Fibroblast of mammary gland (primary cell): ENCODE measurements at regions not wholly inside any gene's neighbourhood (a gene's known extent, or its start where the extent isn't known, plus 50 kb on each side); places are given as distances from the start of the nearest gene placed in this dataset.

Experiments
- DNase-seq: peaks from one replicate; pipeline ENCODE4 v3.0.0-alpha.2; 2010; ENCODE audit warnings: low read depth
- H3K4me3 ChIP-seq: 2 replicates; pipeline ENCODE4 v1.5.1; 2011; ENCODE audit warnings: low read depth, mild to moderate bottlenecking, low read length, moderate library complexity; ENCODE audit not compliant: control insufficient read depth
- CTCF ChIP-seq: conservative IDR thresholded peaks from 2 replicates; pipeline ENCODE4 v1.5.1; 2011; ENCODE audit warnings: low read depth, low read length, inconsistent platforms; ENCODE audit not compliant: control insufficient read depth, insufficient read depth

DNA sequence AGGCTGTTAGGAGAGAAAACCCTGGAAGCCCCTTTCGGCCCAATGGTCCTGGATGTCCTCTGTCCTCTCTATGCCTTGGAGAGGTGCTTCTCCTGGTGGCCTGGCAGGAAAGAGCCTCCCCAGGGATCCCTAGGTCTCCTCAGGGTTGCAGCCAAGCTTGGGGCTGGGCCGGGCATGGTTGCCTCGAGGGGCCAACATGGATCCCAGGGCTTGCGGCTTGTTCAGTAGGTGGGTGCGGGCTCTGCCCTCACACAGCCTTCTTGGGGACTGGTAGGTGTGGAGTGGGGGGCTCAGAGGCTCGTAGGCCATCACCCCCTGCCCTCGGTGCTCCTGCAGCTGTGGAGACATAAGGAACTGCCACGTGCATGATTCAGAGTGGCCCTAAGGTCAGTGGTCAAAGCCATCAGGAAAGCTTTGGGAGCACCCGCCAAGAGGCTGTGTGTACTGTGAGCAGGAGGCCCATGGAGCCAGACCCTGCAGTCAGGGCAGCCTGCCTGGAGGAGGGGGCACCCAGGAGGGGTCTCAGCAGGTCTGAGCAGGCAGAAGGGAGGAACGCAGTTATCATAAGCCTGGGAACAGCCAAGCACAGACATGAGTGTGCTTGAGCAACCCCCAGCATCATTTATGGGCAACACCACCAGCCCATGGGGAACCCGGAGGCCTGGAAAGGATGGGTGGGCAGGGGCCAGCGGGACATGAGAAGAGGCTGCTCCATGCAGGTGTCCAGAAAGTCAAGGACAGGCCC, 231.0 kb downstream of the GLI2 start:
- H3K4me3 ChIP-seq: no peak overlapping the region
- no peak for TF ChIP-seq CTCF
- no peak for DNase-seq

DNA sequence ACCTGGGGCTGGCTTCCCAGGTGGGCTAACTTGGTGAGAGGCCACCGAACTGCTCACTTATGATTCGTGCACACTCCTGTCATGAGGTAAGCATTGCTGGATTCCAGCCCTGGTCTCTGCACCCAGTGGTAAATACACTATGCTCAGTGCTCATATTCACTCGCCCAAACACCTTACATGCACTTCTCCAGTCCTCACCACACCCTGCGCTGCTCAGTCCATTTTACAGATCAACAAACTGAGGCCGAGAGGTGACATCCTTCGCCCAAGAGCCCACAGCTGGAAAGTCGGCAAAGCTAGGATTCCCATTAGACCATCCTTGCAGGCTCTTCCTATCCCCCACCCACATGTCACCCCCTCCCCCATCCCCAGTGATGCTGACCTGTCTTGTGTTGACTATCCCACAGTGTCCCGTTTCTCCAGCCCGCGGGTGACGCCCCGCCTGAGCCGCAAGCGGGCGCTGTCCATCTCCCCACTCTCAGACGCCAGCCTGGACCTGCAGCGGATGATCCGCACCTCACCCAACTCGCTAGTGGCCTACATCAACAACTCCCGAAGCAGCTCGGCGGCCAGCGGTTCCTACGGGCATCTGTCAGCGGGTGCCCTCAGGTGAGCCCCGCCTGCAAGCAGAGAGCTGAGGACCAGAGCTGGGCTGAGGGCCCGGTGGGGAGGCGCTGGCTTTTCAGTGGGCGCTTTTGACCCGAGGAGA, 232.8 kb downstream of the GLI2 start:
- TF ChIP-seq CTCF: no peak
- H3K4me3 ChIP-seq: no peak overlapping the region
- DNase-seq: no peak

DNA sequence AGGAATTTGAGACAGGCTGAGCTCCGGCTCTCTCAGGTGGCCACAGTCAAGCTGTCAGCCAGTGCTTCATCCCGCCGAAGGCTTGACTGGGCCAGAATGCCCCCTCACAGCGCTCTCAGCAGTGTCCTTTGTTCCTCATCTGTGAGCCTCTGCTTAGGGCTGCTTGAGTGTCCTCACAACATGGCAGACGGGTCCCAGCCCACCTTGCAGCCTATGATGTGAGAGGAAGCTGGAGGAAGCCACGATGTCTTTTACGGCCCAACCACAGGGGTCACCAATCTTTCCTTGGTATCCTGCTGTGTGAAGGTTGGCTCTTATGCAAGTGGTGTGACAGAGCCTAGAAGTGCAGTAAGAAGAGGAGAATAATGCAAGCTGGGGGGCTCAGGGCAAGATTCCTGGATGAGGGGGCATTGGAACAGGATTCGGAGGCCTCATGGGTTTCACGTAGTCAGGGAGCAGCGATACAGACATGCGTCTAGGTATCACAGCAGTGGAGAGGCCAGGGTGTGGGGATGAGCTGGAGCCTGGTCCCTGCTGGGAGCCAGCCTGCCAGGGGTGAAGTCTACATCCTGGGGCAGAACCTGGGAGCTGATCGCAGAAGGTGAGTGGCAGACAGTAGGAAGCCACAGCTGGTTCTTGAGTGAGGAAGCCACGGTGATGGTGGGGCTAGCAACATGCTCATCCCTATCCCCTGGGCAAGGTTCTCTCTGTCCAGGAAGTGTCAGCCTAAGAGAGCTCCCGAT, 234.1 kb downstream of the GLI2 start:
- H3K4me3 ChIP-seq: no peak overlapping the region
- TF ChIP-seq CTCF: no peak

GRCh38 chr2:120971866-120972265, 236.2 kb downstream of the GLI2 start:
- DNase-seq: no peak
- no peak for TF ChIP-seq CTCF
- no peak overlapping the region for H3K4me3 ChIP-seq

More for the DNA sequence above, 234.1 kb downstream of the GLI2 start:
- DNase-seq: no peak

DNA sequence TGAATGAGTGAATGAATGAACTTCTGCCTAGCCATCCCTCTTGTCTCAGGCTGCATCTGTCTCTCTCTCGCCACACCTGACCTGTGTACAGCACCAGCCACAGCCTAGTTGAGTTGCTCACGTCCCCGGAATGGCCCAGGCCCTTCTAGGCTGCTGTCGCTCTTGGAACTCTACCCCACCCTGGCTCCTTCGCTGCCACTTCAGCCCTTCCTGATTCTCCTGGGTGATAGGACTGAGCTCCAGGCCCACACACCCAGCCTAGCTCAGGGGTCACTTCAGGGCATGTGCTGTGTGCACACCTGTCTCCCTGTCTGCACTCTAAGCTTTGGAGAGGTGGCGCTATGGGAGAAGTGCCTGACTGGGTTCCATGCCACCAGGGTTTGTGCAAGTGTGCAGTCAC, 236.6 kb downstream of the GLI2 start:
- TF ChIP-seq CTCF: no peak
- H3K4me3 ChIP-seq: no peak overlapping the region
- no peak for DNase-seq

- no peak for TF ChIP-seq CTCF
- no peak for DNase-seq
- no peak overlapping the region for H3K4me3 ChIP-seq
These were observed 237.5 kb downstream of the GLI2 start for GRCh38 chr2:120973196-120973595.
